NOMO-1 (cell line): ENCODE measurements at regions not wholly inside any gene's neighbourhood (a gene's known extent, or its start where the extent isn't known, plus 50 kb on each side); places are given as distances from the start of the nearest gene placed in this dataset.
A peak's percentile ranks its signal among the peaks of the same experiment; 100 is the strongest.
"Not testable (repeated sequence)": the region's sequence is repeated elsewhere in the genome, so short reads cannot be mapped to it uniquely, and the experiment has no call there.

Experiments
- DNase-seq, 2 experiments: peaks; one replicate each; lab custom pipeline; 2025; ENCODE audit not compliant: unreplicated experiment in 2 of 2; lab: John Stamatoyannopoulos, UW

GRCh38 chr2:10198482-10198881 lies 75.9 kb downstream of the RRM2 start:
- not testable (repeated sequence) for DNase-seq

GRCh38 chr2:10201201-10201600 lies 78.7 kb downstream of the RRM2 start:
- DNase-seq: no peak

GRCh38 chr2:10202131-10202665 lies 79.7 kb downstream of the RRM2 start:
- no peak for DNase-seq

GRCh38 chr2:10204326-10205161 lies 82.0 kb downstream of the RRM2 start:
- DNase-seq: no peak

GRCh38 chr2:10205162-10205475 lies 82.6 kb downstream of the RRM2 start:
- no peak for DNase-seq

- DNase-seq: no peak
Observed at GRCh38 chr2:10208736-10209135, 86.2 kb downstream of the RRM2 start.

GRCh38 chr2:10209406-10209935 lies 86.9 kb downstream of the RRM2 start:
- no peak for DNase-seq

GRCh38 chr2:10210336-10210735 lies 87.8 kb downstream of the RRM2 start:
- DNase-seq: no peak

GRCh38 chr2:10211844-10212422 lies 89.4 kb downstream of the RRM2 start:
- no peak for DNase-seq

GRCh38 chr2:10212827-10213226 lies 89.9 kb upstream of the HPCAL1 start:
- no peak for DNase-seq

GRCh38 chr2:10214179-10214578 lies 88.5 kb upstream of the HPCAL1 start:
- DNase-seq: no peak

- no peak for DNase-seq
Observed at GRCh38 chr2:10215393-10215935, 87.2 kb upstream of the HPCAL1 start.

- DNase-seq: no peak
Observed at GRCh38 chr2:10216677-10217488, 85.8 kb upstream of the HPCAL1 start.

GRCh38 chr2:10217489-10218435 lies 84.9 kb upstream of the HPCAL1 start:
- DNase-seq: no peak

- DNase-seq: no peak
Observed at GRCh38 chr2:10220045-10220901, 82.4 kb upstream of the HPCAL1 start.

GRCh38 chr2:10220902-10221391 lies 81.8 kb upstream of the HPCAL1 start:
- peak in 1 of 2 experiments; percentile 3 for DNase-seq

- DNase-seq: no peak
Observed at GRCh38 chr2:10221443-10221842, 81.3 kb upstream of the HPCAL1 start.

GRCh38 chr2:10221976-10222870 lies 80.5 kb upstream of the HPCAL1 start:
- DNase-seq: no peak
